ENCODE measurements at regions not wholly inside any gene's neighbourhood (a gene's known extent, or its start where the extent isn't known, plus 50 kb on each side); places are given as distances from the start of the nearest gene placed in this dataset.

DNA sequence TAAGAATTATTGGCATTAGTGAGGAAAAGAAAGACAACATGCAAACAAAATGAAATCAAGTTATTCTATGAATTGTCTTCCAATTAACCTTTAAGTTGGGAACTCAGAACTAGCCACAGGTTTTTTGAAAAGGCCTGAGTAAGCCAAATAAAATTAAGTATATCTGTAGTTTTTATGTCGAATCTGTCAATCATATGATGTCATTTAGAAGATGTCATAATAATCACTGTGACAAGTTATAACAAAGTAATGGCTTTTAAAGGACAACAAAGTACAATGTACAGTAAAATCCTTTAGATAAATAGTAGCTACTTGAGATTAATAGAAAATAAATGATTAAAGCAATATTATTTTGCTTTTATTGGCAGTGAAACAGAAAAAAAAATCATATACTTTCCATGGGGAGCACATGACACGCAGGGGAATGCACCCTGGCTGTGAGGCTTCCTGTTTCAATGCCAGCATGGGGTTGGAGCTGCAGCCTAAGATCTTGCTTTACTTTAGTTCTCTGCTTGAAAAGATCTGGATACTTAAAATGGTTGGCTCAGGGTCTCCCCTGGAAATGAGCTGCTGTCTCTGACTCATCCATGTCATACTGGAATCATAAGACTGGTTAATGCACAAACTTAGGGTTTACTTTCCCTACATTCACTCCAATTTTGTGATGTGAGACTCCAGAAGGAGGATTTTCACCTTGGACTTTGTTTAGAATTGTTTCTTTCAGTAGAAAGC is 284.3 kb downstream of the TAF11L14 start:
- no peaks in the 10 kb centered on the region for H3K4me1 ChIP-seq
- H3K9me3 ChIP-seq = no peaks in the 10 kb centered on the region
- TF ChIP-seq, protein P1, sequence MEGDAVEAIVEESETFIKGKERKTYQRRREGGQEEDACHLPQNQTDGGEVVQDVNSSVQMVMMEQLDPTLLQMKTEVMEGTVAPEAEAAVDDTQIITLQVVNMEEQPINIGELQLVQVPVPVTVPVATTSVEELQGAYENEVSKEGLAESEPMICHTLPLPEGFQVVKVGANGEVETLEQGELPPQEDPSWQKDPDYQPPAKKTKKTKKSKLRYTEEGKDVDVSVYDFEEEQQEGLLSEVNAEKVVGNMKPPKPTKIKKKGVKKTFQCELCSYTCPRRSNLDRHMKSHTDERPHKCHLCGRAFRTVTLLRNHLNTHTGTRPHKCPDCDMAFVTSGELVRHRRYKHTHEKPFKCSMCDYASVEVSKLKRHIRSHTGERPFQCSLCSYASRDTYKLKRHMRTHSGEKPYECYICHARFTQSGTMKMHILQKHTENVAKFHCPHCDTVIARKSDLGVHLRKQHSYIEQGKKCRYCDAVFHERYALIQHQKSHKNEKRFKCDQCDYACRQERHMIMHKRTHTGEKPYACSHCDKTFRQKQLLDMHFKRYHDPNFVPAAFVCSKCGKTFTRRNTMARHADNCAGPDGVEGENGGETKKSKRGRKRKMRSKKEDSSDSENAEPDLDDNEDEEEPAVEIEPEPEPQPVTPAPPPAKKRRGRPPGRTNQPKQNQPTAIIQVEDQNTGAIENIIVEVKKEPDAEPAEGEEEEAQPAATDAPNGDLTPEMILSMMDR (IDR thresholded peaks at IDR 0.05) = no peak
- no peaks in the 10 kb centered on the region for H3K27me3 ChIP-seq
- no peak for DNase-seq (ENCODE audit: low spot score in 2 of 2)
- intact Hi-C loops (cut with DNase I) = no loop called here
- H3K27ac ChIP-seq = no peak overlapping the region
- no peak overlapping the region for H3K4me3 ChIP-seq
- no peaks in the 10 kb centered on the region for H3K36me3 ChIP-seq

DNA sequence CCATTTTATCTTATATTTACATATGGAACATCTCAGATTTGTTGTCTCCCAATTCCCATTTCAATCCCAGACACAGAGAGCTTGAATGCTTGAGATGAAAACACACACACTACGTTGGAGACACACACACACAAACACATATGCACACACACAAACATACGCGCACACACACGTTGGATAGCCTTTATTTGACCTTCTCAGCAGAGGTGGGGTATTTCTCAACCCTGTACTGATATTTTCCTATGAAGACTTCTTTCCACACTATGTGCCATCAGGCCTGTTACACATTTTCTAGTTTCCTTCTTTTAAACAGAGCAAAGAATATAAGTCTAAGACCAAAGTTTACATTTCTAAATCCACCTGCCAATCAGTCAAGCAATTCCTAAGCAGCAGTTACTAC is 291.0 kb downstream of the TAF11L14 start:
- H3K36me3 ChIP-seq = no peaks in the 10 kb centered on the region
- H3K9me3 ChIP-seq = no peaks in the 10 kb centered on the region
- intact Hi-C loops (cut with DNase I) = no loop called here
- no peak overlapping the region for H3K27ac ChIP-seq
- DNase-seq (ENCODE audit: low spot score in 2 of 2) = no peak
- TF ChIP-seq, protein P1 (IDR thresholded peaks at IDR 0.05) = no peak
- H3K4me1 ChIP-seq = peaks cover 0 to 3% of the 10 kb centered on the region in 2 donors
- H3K27me3 ChIP-seq = no peaks in the 10 kb centered on the region
- no peak overlapping the region for H3K4me3 ChIP-seq

DNA sequence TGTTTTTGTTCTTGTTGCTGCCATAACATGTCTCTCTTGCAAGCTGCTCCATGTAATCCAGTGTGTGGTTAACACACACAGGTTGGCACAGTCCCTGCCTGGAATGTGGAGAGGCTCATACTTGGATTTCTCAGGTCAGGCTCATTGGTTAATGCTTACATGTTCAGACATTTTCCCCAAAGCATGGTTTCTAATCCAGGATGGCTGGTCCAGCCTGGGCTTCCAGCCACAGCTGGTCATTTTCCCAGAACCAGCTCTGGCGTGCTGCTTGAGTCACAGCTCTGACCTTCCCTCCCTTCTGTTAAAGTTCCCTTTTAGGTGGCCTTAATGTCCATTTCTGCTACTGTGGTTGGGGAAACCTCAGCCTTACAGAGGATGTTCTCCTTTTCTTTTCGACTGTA is 294.3 kb downstream of the TAF11L14 start:
- Histone ChIP-seq H3K4me1 (peaks cover 0 to 3% of the 10 kb centered on the region in 2 donors), H3K4me3 (no peak overlapping the region), H3K27ac (peak overlapping the region; percentile 63 to 67), H3K27me3 (no peaks in the 10 kb centered on the region), H3K36me3 (no peaks in the 10 kb centered on the region), H3K9me3 (peaks cover 0 to 9% of the 10 kb centered on the region in 2 donors)
- DNase-seq (ENCODE audit: low spot score in 2 of 2) = peak in 1 of 2 donors; percentile 73
- TF ChIP-seq, protein P1 (IDR thresholded peaks at IDR 0.05) = no peak
- intact Hi-C loops (cut with DNase I) = no loop called here

DNA sequence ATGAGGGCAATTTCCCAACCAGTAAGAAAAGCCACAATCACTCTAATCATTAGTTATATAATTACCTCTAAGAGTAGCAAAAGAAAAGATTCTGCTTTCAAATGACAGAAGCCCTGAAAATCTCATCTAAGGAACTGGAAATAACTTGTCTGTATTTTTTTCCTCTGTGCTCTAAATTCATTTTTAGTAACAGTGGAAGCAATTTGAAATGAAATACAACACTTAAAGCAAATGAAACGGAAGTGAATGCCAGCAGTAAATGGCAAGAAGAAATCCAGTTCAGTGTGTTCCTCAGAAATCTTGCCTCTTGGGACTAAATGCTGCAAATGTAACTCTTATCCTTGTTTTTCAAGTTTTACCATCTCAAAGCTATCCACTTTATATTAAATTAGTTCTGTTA is 294.9 kb downstream of the TAF11L14 start:
- DNase-seq (ENCODE audit: low spot score in 2 of 2) = no peak
- Histone ChIP-seq H3K27me3 (no peaks in the 10 kb centered on the region), H3K9me3 (peaks cover 0 to 15% of the 10 kb centered on the region in 2 donors), H3K4me3 (no peak overlapping the region), H3K36me3 (no peaks in the 10 kb centered on the region), H3K27ac (peak overlapping the region; percentile 63 to 67), H3K4me1 (peaks cover 0 to 3% of the 10 kb centered on the region in 2 donors)
- TF ChIP-seq, protein P1 (IDR thresholded peaks at IDR 0.05) = no peak
- intact Hi-C loops (cut with DNase I) = no loop called here

DNA sequence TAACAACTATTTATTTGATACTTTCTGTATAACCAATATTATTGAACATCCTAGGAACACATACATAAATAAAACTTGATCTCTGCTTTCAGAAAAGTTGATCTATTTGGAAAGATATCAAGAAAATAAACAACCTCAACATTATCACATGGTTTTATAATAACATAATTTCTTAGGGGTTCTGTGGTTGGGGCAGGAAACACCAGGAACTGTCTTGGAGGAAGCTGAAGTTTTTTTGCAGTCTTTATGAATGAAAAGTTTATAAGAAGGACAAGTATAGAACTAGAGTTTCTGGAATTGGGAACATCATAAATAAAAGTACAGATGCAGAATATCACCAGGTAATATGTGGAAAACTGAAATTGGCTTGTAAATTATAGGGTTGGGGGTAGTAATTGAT is 296.1 kb downstream of the TAF11L14 start:
- H3K27ac ChIP-seq = no peak overlapping the region
- peaks cover 0 to 19% of the 10 kb centered on the region in 2 donors for H3K9me3 ChIP-seq
- intact Hi-C loops (cut with DNase I) = no loop called here
- TF ChIP-seq, protein P1 (IDR thresholded peaks at IDR 0.05) = no peak
- H3K4me1 ChIP-seq = peaks cover 0 to 3% of the 10 kb centered on the region in 2 donors
- H3K36me3 ChIP-seq = no peaks in the 10 kb centered on the region
- no peak for DNase-seq (ENCODE audit: low spot score in 2 of 2)
- no peaks in the 10 kb centered on the region for H3K27me3 ChIP-seq
- H3K4me3 ChIP-seq = no peak overlapping the region
